GM12874 (cell line): ENCODE measurements at regions not wholly inside any gene's neighbourhood (a gene's known extent, or its start where the extent isn't known, plus 50 kb on each side); places are given as distances from the start of the nearest gene placed in this dataset.

ENCODE experiments used
- TF ChIP-seq, protein P1 (sequence below): IDR thresholded peaks from 2 replicates; pipeline ENCODE4 v1.5.1; 2011; ENCODE audit warnings: low read depth, mild to moderate bottlenecking, control low read depth, low read length, moderate library complexity; ENCODE audit not compliant: insufficient read depth

DNA sequence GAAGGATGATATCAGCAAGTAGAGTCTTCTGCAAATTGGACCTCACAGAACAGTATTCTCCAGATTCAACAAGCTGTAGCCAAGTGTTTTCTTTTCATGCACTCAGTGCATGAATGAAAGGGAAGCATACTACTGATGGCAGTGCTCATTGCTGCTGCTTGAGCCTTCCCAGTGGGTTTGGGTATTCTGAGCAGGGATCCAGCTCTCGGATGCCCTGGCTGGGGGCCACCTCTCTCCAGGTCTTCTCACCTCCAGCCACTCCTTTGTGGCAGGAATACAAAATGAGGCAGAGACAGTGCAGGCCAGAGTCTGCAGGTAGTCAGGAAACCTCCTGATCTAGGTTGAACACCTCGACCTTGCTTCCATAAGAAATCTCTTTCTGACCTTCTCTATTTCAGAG lies 390.4 kb upstream of the CELF4 start:
- TF ChIP-seq, protein P1, sequence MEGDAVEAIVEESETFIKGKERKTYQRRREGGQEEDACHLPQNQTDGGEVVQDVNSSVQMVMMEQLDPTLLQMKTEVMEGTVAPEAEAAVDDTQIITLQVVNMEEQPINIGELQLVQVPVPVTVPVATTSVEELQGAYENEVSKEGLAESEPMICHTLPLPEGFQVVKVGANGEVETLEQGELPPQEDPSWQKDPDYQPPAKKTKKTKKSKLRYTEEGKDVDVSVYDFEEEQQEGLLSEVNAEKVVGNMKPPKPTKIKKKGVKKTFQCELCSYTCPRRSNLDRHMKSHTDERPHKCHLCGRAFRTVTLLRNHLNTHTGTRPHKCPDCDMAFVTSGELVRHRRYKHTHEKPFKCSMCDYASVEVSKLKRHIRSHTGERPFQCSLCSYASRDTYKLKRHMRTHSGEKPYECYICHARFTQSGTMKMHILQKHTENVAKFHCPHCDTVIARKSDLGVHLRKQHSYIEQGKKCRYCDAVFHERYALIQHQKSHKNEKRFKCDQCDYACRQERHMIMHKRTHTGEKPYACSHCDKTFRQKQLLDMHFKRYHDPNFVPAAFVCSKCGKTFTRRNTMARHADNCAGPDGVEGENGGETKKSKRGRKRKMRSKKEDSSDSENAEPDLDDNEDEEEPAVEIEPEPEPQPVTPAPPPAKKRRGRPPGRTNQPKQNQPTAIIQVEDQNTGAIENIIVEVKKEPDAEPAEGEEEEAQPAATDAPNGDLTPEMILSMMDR = no peak

DNA sequence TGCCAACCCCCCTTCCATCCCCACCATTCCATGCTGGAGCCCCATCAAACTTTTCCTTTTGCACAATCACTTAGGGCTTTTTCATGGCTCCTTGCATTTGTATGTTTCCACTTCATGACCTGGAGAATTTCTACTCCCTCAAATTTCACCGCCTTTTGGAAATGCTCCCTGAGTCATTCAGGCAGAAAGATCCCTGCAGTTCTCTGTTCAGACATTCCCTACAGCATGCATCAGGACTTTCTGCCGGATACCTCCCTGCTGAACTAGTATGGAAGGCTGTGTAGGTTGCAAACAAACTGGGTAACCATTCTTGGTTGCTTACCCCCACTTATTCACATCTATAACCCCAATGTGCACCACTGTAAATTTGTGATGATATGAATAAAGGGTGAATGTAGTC lies 389.6 kb upstream of the CELF4 start:
- TF ChIP-seq, protein P1 = no peak

DNA sequence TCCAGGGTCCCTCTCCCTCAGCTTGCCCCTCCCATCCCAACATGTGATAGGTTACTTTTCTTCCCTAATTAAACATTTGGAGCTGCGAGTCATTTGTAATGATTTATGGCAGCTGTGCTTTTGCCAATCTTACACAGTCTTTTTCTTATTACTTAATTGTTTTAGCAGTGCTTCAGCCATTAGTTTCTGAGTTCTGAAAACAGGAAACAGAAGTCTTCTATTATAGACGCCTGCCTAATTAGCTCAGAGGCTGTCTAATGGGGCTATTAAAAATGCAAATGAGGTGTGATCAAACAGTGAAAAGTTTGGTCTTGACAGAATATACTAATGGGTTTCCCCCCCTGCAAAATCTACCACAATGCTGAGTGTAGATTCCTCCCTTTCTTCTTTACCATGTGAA lies 388.3 kb upstream of the CELF4 start:
- TF ChIP-seq, protein P1 = no peak

DNA sequence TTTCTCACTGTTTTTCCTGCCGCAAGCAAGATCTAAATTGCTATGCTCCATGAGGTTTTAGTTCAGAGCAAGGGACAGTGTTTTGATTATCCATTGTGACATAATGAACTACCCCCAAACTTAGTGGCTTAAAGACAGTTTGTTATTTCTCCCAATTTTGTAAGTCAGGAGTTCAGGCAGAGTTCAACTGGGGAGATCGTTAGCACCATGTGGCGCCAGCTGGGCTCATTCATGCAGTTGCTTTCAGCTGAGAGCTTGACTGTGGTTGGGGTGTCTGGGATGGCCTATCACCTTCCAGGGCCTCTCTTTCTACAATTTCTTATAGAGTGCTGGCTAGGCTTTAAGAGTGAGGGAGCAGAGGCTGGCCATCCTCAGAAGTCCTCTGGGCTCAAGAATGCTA lies 382.9 kb upstream of the CELF4 start:
- TF ChIP-seq, protein P1 = no peak

DNA sequence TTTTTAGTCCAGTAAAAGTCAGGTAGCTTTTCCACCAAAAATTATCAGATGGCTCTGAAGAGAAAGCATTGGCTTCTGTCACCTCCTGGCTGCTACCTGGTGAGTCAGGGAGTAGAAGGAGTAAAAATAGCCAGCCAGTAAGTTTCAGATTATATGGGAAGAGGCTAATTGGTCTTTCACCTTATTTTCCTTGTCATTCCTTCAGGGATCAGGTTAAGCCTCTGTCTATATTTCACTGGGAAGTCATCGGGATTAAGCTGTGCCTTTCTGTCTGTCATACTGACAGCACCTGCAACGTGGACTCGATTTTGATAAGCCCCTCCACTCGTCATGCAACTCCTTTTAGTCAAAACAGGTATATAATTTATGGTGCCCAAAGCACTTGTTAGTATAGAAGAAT lies 380.7 kb upstream of the CELF4 start:
- TF ChIP-seq, protein P1 = no peak

DNA sequence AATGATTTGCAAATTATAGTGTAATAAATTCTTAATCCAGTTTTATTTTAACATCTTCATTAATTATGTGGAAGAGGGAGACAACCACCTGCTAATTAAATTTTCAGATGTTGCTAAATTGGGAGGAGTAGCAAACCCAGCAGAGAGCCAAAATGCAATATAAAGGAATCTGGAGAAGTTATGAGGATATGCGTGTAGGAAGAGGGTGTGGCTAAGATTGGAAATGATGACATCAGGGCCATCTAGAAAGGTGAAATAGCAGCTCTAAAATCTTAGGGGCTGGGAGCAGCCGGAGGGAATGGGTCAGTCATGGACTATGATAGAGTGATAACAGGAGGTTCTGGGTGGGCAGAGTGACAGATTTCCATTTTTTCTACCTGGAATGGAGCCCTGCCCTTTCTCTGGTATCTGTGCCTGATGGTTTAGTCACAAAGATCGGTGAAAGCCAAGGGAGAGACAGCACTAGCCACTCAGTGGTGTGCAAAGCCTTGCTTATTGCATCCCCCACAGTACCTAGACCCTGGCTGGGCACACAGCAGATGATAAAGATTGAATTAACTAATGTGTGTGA lies 379.2 kb upstream of the CELF4 start:
- TF ChIP-seq, protein P1 = no peak

DNA sequence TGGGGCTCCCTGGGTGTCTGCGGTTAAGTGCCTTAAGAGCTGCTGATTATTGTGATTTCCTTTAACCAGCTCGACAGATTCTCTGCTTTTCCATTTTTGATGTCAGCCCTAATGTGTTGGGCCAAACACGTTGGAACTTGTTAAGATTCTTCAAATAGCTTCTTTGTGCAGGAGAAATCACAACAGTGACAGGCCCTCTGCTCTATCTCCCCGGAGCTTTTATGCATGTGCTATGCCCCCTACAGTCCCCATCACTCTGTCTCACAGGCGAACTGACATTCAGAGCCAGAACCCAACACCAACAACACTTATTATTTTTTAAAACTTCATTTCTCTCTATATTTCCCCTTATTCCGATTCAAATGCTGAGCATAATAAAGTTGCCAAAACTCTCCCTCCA lies 371.7 kb upstream of the CELF4 start:
- TF ChIP-seq, protein P1 = no peak
